HG02981 (cell line): ENCODE measurements at regions not wholly inside any gene's neighbourhood (a gene's known extent, or its start where the extent isn't known, plus 50 kb on each side); places are given as distances from the start of the nearest gene placed in this dataset.
"Not testable (repeated sequence)": the region's sequence is repeated elsewhere in the genome, so short reads cannot be mapped to it uniquely, and the experiment has no call there.

Experiments used
- ATAC-seq: cut with Tn5 transposase; IDR thresholded peaks from one replicate; pipeline ENCODE4 v1.9.1; 2021; ENCODE audit warnings: mild to moderate bottlenecking, moderate library complexity; ENCODE audit not compliant: unreplicated experiment

DNA sequence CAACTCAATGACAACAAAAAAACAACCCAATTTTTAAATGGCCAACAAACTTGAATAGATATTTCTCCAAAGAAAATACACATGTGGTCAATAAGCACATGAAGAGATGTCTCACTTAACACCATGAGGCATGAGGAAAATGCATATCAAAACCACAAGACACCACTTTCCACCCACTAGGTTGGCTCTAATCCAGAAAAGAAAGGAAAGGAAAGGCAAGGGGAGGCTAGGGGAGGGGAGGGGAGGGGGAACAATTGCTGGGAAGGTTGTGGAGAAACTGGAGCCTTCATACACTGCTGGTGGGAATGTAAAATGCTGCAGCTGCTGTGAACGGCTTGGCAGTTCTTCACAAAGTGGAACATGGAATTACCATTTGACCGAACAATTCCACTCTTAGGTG lies 854.3 kb downstream of the UQCRFS1 start:
- no peak for ATAC-seq

DNA sequence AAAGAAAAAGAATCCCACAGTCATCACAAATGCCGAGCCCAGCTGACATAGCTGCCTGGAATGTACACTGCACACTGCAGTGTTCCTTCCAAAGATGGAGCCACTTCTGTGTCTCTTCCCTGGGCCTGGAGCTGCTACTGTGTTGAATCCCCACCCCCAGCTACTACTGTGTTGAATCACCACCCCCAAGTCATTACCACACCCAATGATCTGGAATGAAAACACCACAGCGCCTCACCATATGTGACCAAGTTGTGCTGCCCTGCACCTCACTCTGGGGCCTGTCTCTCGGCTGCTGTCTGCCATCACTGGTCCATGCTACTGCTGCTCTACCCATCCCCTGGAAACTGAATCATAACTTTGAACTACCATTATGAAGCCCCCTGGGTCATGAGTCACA lies 861.2 kb downstream of the UQCRFS1 start:
- no peak for ATAC-seq

DNA sequence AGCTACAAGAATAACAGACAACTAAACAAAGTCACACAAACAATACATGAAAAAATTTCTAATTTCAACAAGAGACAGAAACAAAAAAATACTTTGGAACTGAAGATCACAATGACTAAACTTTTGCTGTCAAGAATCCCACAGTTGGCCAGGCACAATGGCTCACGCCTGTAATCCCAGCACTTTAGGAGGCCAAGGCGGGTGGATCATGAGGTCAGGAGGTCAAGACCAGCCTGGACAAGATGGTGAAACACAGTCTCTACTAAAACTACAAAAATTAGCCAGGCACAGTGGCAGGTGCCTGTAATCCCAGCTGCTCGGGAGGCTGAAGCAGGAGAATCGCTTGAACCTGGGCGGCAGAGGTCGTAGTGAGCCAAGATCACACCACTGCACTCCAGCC lies 861.6 kb downstream of the UQCRFS1 start:
- ATAC-seq: not testable (repeated sequence)

DNA sequence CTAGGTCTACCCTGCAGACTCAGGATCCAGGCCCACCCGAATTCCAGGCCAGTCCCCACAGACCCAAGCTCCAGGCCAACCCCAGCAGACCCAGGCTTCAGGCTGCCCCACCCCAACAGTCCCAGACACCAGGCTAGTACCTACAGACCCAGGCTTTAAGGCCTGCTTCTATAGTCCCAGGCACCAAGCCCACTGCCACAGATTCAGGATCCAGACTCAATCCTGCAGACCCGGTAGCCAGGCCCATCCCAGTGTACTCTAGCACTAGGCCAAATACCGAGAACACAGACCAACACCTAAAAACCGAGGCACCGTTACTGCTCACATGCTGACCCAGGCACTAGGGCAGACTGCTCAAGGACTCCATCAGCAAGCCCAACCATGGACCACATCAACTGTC lies 862.3 kb downstream of the UQCRFS1 start:
- no peak for ATAC-seq

DNA sequence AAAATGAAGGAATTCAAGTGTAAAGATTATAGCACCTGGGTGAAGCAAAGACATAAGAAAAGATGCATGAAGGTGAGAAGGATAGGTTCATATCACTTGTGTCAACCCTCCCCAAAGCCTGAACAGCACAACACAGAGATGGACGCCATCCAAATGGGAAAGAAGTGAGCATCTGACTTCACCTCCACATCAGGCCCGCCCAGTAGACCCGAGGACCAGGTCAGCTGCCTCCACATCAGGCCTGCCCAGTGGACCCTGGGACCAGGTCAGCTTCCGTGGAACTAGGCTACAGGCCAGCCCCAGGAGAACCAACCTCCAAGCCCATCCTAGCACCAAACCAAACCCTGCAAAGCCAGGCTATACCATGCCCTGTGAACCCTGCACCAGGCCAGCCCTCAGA lies 862.9 kb downstream of the UQCRFS1 start:
- ATAC-seq: no peak

DNA sequence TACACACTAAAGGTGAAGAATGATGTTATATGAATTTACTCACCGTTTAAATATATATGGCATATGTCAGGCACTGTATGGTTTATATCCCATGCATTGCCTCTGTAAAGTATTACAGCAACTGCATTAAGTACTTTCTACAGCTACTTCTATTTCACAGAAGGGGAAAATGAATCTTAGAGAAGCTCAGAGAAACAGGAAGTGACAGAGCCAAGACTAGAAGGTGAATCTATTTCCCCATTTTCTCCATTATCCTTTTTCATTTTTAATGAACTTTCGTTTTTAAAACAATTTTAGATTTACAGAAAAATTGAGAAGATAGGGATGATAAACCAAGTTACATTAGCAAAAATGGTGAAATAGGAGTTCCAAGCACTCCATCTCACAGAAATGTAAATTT lies 863.3 kb downstream of the UQCRFS1 start:
- ATAC-seq: no peak

DNA sequence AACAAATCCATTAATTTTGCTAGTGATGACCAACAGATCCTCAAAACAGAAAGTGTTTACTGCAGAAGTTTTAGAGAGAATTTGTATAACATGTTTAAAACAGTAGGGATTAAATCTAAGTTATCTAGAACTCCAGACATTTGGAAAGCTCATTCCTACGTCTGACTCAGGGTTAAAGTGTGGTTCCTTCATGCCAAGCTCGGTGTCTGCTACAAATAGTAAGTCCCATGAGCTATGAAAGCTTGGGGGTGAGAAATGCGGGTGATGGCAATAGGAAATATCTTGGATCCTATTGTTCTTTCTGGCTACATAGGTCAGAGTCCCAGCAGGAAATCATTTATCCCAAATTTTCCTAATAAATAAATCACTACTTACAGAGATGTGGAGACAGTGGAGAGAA lies 867.1 kb downstream of the UQCRFS1 start:
- ATAC-seq: no peak

DNA sequence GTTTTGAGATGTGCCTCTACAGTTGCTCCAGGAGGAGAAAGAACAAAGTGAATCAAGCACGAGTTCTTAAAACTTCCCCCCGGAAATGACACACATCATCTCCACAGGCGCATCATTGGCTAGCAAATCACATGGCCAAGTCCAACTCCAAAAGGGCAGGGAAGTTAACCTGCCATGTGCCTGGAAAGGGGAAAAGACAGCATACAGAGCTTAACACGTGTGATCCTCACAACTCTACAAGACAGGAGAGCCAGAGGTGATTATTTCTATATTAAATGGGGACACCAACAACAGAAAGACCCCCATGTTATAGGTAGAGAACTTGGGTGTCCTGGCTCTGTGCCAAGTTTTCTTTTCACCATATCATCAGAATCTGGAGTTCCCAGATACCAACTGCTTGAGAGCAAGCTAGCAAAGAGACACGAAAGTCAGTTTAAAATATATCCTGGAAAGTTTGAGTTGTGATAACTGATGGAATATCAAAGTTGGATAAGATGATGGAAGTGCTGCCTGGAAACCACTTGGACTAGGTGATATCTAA lies 871.1 kb downstream of the UQCRFS1 start:
- no peak for ATAC-seq

DNA sequence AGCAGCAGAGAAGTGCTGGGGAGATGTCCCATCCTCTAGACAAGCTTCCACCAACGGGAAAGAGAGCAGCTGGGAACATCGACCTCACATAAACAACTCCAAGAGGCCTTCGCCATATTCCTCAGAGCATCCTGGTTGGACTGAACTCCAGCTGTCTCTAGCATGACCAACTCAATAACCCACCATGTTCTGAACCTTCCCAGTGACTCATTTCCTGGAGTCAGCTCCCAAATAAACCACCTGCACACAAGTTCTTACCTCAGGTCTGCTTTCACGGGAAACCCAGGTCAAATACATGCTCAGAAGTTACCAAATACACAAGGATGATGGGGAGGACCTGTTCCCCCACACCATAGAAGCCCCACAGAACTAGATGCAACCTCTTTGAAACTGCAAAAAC lies 878.5 kb downstream of the UQCRFS1 start:
- no peak for ATAC-seq

DNA sequence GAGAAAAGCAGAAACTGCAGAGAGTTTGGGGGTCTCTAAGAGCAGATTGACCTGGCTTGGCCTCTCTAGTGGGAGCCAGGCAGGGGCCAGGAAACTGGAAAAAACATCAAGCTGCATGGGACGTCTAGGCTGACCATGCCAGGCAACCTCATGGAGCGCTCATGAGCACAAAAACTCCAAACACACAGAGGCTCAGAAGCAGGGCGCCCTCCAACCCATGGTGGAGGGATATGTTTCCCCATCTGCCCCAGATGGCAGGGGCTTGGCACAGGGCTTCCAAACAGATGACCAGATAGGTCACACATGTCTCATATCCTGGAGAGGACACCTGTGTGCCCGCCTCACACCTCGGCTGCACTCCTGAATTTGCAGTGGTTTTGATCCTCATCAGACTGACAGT lies 879.0 kb downstream of the UQCRFS1 start:
- ATAC-seq: no peak

DNA sequence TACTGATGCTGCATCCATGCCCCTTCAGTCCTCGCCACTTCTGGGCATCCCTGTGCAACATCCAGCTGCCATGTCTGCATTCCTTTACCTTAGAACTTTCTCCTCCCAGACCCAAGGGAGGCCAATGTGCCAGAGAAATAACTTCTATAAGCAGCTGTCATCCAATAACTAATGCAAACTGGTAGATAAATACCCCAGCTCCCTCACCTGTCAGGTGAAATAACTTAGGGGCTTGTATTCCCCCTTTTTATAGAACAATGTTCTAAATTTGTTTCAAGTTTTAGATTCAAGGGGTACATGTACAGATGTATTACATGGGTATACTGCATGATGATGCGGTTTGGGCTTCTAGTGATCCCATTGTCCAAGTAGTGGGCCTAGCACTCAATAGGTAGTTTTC lies 880.1 kb downstream of the UQCRFS1 start:
- ATAC-seq: no peak

DNA sequence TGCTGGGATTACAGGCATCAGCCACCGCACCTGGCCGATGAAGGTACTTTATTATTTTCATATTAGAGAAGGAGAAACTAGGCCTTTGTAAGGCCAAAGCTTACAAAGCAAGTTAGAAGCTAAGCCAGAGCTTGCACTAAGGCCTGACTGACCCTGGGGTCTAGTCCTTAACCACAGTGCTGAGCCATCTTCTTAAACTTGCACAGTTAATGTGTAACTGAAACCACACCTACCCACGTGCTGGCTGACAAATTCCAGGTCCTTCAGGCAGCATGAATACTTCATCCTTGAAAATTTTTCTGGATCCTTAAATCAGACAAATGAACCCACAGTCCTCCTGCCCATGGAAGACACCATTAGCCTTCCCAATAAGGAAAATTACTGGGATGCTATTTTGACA lies 880.6 kb downstream of the UQCRFS1 start:
- no peak for ATAC-seq

DNA sequence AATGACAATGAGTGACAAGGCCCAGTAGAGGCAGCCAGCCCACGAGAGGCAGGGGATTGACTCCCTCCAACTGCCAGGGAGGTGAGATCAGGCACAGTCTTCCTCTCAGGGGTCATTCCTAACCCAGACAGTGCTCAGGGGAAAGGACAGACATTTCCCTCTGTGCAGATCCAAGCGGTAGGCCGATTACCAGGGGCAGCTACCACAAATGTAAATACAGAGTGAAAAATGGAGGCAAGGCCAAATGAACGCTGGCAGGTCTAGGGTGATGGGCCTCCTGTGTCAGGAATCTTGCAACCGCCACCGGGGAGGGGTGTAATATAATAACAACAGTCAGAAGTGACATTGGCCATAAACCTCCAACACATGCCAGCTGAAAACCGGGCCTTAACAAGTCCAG lies 881.4 kb downstream of the UQCRFS1 start:
- no peak for ATAC-seq

DNA sequence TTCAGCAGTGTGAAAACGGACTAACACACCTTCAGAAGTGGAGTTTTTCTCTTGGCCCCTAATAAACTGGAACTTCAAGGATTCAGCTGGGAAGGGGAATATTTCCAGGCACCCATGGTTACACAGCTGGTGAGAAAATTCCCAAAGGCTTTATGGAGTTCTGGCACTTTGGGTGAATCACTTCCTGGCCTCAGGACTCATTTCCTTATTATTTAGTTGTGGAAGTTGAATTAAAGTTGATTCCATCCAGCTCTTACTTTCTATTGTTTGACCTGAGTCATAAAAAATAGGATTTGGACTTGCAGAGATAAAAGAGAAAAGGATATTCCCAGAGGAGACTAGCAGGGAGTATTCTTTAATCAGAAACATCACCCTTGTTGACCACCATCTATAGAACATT lies 882.1 kb downstream of the UQCRFS1 start:
- no peak for ATAC-seq

DNA sequence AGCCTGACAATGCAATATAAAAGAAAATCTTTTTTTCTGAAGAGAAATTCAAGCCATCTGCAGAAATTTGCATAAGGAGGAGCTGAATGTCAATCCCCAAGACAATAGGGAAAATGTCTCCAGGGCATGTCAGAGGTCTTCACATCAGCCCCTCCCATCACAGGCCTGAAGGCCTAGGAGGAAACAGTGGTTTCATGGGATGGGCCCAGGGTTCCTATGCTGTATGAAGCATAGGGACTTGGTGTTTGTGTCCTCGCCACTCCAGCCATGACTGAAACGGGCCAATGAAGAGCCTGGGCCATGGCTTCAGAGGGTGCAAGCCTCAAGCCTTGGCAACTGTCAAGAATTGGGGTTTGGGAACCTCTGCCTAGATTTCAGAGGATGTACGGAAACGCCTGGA lies 883.5 kb downstream of the UQCRFS1 start:
- no peak for ATAC-seq

DNA sequence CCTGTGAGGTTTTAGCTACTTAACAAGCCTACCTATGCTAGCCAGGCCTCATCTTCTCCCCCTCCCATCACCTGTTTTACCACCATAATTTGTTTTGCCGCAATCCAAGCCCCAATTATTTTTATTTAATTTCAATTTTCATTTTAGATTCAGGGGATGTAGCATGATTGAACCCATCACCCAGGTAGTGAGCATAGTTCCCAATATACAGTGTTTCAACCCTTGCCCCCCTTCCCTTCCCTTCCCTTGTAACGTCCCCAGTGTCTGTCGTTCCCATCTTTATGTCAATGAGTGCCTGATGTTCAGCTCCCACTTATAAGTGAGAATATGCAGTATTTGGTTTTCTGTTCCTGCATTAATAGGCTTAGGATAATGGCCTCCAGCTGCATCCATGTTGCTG lies 885.0 kb downstream of the UQCRFS1 start:
- ATAC-seq: no peak

DNA sequence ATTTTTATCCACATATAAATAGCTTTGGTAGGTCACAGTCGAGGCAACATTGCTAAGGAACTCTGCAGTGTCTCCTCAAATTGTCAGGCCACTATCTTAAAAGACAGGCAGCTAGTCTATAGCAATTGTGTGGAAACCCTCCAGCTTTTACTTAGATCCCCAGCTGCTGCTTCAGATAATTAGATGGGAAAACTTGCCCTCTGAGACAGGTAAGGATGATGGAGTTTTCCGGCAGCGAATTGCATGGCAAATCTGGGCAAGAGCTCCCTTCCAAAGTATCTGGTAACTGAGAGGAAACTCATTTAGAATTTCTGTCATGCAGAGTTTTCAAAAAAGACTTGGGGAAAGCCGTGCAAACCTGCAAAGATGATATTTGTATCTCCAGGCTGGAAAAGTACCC lies 886.2 kb downstream of the UQCRFS1 start:
- no peak for ATAC-seq

DNA sequence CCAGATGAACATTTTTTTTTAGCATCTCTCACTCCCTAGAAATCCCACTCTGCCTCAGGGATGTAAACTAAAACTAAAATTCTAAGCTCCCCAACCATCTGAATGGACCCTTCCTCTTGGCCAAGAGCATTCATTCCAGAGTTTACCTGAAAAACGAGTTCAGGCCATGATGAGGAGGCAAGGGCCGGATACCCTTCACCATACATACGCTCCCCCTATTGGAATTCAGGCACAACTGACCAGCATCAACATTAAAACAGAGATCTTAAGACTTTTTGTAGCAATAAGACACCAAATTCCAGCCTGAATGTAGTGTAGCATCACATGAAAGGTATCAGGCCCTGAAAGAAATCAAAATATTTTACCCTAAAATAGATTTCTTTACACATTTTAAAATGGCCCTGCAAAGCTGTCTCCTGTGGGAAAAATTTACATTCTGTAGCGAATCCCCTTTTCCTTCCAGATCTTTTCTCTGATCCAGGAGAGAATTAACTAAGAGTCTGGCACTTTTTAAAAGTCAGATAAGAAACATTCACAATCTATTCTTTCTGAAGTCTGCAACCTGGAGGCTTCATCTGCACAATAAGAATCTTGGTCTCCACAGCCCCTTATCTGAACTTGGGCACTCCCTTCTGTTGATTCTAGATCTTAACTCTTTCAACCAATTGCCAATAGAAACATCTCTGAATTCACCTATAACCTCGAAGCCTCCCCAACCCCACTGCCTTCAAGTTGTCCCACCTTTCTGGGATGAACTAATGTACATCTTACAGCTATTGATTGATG lies 888.5 kb downstream of the UQCRFS1 start:
- ATAC-seq: no peak

DNA sequence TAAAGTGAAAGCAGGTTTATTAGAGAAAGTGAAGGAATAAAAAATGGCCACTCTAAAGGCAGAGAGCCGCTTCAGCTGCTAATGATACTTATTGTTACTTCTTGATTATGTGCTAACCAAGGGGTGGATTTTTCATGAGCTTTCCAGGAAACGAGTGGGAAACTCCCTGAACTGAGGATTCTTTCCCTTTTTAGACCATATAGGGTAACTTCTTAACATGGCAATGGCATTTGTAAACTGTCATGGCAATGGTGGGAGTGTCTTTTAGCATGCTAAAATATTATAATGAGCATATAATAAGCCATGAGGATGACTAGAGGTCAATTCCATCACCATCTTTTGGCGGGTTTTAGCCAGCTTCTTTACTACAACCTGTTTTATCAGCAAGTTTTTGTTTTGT lies 890.0 kb downstream of the UQCRFS1 start:
- no peak for ATAC-seq

DNA sequence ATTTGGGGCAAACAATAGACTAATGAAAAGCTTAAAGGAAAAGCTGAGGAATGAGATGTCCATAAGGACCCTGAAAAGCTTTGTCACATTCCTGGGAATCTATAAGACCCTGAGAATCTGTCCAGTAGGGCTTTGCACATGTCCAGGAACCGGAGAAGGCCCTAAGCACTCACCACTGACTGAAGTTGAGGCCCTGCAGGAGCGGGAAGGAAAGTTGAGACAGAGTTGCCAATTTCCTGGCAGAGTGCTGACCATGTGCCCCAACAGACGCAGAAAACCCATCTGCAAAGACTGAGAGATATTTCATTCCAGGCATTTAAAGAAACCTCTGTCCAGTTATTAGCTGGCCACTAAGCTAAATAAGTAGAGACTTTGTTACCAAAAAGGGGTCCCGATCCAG lies 890.5 kb downstream of the UQCRFS1 start:
- ATAC-seq: no peak

DNA sequence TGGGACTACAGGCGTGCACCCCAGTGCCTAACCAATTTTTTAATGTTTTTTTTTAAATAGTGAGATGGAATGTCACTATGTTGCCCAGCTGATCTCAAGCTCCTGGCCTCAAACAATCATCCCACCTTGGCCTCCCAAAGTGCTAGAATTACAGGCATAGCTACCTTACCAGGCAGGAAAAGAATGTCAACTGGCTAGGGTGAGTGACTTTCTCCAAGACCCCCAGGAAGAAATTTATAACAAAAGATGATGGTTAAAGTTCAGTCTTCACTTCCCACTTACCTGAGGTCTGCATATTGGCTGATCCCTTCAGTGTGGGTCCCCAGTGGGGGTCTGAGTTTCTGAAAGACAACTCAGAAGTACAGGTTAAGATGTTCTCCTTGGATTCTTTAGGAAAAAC lies 893.0 kb downstream of the UQCRFS1 start:
- no peak for ATAC-seq

DNA sequence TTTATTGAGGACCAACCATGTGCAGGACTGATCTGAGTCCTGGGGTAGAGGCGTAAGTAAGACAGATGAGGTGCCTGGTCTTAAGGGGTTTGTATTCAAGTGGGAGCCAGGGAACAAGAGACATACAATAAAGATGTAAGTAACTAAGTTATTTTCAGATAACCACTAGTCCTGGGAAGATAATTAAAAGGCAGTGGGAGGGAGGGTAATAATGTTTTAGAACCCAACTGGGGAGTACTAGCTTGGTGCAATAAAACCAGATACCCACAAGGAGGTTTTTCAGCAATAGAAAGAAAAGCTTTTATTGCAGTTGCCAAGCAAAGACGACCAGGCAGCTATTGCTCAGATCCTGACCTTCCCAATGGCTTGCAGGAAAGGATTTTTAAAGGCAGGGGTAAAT lies 893.7 kb downstream of the UQCRFS1 start:
- ATAC-seq: no peak
